Body of pancreas (tissue), 4 donors: ENCODE measurements at regions not wholly inside any gene's neighbourhood (a gene's known extent, or its start where the extent isn't known, plus 50 kb on each side); places are given as distances from the start of the nearest gene placed in this dataset.
"Not testable (repeated sequence)": the region's sequence is repeated elsewhere in the genome, so short reads cannot be mapped to it uniquely, and the experiment has no call there.

ENCODE experiments used
- POLR2A ChIP-seq, 3 donors: fragments of 450-650 bp; IDR thresholded peaks; one replicate each; pipeline ENCODE4 v1.6.1; 2016; ENCODE audit warnings: antibody characterized with exemption in 3 of 3, mild to moderate bottlenecking in 2 of 3
- TF ChIP-seq, protein P1 (sequence below), 7 experiments: fragments of 450-650 bp in 4 of 7; fragments of 200-600 bp in 3 of 7; sonication (generic) in 3 of 7; IDR thresholded peaks; one replicate each; pipeline ENCODE4 v1.5.1; 2016 to 2019; ENCODE audit warnings: antibody characterized with exemption in 7 of 7

DNA sequence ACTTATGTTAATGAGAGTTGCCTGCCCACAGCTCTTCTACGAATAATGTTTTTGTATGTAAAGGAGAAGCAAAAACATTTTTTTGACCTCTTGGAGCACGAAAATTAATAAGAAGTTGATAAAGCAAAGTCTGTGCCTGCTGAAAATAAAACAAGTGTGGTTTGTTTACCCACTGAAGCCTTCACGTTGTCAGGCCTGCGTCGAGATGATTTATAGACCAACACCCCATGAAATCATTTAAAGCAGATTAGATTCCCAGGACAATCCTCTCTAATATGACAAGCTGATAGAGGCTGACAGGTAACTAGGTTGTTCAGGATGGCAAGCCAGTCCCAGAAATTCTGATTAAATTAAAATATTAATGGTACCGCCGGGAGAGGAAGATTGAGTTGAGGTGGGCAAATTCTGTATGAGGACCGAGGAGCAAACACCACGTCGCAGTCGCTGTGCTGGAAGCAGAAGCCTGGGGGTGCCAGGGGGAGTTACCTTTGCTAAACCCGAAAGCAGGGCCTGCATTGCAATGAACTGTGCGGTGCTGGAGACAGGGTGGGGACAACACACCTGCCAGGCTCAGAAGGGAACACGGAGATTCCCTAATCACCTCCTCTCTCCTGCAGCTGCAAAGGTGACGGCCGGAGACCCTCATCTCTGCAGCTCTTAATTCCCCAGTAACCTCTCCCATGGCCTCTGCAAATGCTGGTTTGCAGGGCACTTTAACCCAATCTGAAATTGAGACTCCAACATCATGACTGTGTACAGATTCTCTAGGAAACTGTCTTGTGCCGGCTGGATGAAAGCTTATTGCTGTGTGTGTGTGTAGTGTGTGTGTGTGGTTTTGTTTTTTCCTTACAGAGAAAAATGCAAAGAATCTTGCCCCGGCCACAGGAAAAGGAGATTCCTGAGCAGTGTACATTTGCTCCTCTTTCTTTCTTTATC lies 2805.9 kb downstream of the RPIA start:
- TF ChIP-seq POLR2A (IDR thresholded peaks at IDR 0.05), result not testable (repeated sequence)
- TF ChIP-seq, protein P1, sequence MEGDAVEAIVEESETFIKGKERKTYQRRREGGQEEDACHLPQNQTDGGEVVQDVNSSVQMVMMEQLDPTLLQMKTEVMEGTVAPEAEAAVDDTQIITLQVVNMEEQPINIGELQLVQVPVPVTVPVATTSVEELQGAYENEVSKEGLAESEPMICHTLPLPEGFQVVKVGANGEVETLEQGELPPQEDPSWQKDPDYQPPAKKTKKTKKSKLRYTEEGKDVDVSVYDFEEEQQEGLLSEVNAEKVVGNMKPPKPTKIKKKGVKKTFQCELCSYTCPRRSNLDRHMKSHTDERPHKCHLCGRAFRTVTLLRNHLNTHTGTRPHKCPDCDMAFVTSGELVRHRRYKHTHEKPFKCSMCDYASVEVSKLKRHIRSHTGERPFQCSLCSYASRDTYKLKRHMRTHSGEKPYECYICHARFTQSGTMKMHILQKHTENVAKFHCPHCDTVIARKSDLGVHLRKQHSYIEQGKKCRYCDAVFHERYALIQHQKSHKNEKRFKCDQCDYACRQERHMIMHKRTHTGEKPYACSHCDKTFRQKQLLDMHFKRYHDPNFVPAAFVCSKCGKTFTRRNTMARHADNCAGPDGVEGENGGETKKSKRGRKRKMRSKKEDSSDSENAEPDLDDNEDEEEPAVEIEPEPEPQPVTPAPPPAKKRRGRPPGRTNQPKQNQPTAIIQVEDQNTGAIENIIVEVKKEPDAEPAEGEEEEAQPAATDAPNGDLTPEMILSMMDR (IDR thresholded peaks at IDR 0.05), result not testable (repeated sequence)
